NCI-H748 treated with DMSO at 0.1 percent for 48 hours (cell line): ENCODE measurements at regions not wholly inside any gene's neighbourhood (a gene's known extent, or its start where the extent isn't known, plus 50 kb on each side); places are given as distances from the start of the nearest gene placed in this dataset.
A peak's percentile ranks its signal among the peaks of the same experiment; 100 is the strongest.
"Not testable (repeated sequence)": the region's sequence is repeated elsewhere in the genome, so short reads cannot be mapped to it uniquely, and the experiment has no call there.

Source experiments
- DNase-seq: peaks from one replicate; lab custom pipeline; 2025; lab: John Stamatoyannopoulos, UW

GRCh38 chr12:59084511-59085375, 164.4 kb upstream of the LRIG3 start:
- peak; percentile 55 for DNase-seq

- DNase-seq, result no peak
These were observed 162.6 kb upstream of the LRIG3 start for GRCh38 chr12:59082952-59083351.

GRCh38 chr12:59080101-59080500, 159.8 kb upstream of the LRIG3 start:
- no peak for DNase-seq

GRCh38 chr12:59079472-59079871, 159.2 kb upstream of the LRIG3 start:
- DNase-seq, result no peak

GRCh38 chr12:59079002-59079401, 158.7 kb upstream of the LRIG3 start:
- DNase-seq, result no peak

GRCh38 chr12:59077575-59078426, 157.5 kb upstream of the LRIG3 start:
- DNase-seq, result no peak

GRCh38 chr12:59077153-59077552, 156.8 kb upstream of the LRIG3 start:
- DNase-seq, result no peak

- no peak for DNase-seq
These were observed 156.3 kb upstream of the LRIG3 start for GRCh38 chr12:59076622-59077021.

- DNase-seq, result no peak
These were observed 155.7 kb upstream of the LRIG3 start for GRCh38 chr12:59075968-59076490.

GRCh38 chr12:59075141-59075540, 154.8 kb upstream of the LRIG3 start:
- no peak for DNase-seq

GRCh38 chr12:59070322-59070933, 150.1 kb upstream of the LRIG3 start:
- DNase-seq, result peak; percentile 50

- DNase-seq, result no peak
These were observed 149.2 kb upstream of the LRIG3 start for GRCh38 chr12:59069516-59069915.

GRCh38 chr12:59068436-59068835, 148.1 kb upstream of the LRIG3 start:
- DNase-seq, result no peak

GRCh38 chr12:59067083-59067482, 146.8 kb upstream of the LRIG3 start:
- DNase-seq, result no peak

GRCh38 chr12:59066445-59066844, 146.1 kb upstream of the LRIG3 start:
- no peak for DNase-seq

- no peak for DNase-seq
These were observed 139.0 kb upstream of the LRIG3 start for GRCh38 chr12:59059088-59059935.

- DNase-seq, result no peak
These were observed 136.7 kb upstream of the LRIG3 start for GRCh38 chr12:59056966-59057365.

GRCh38 chr12:59055204-59055860, 135.0 kb upstream of the LRIG3 start:
- DNase-seq, result no peak

GRCh38 chr12:59053266-59053899, 133.1 kb upstream of the LRIG3 start:
- DNase-seq, result not testable (repeated sequence)

- no peak for DNase-seq
These were observed 126.6 kb upstream of the LRIG3 start for GRCh38 chr12:59046763-59047534.
